Activated T-cell treated with anti-CD3 and anti-CD28 coated beads for 24 hours (primary cell): ENCODE measurements at regions not wholly inside any gene's neighbourhood (a gene's known extent, or its start where the extent isn't known, plus 50 kb on each side); places are given as distances from the start of the nearest gene placed in this dataset.

Experiments
- DNase-seq: peaks from one replicate; pipeline ENCODE4 v3.0.0-alpha.2; 2020; ENCODE audit warnings: low read depth

GRCh38 chr7:159263430-159263829 lies 118.8 kb upstream of the VIPR2 start:
- DNase-seq, result no peak

- no peak for DNase-seq
These were observed 109.0 kb upstream of the VIPR2 start for GRCh38 chr7:159253657-159254056.

GRCh38 chr7:159250471-159250870 lies 105.8 kb upstream of the VIPR2 start:
- DNase-seq, result no peak

- no peak for DNase-seq
These were observed 105.0 kb upstream of the VIPR2 start for GRCh38 chr7:159249671-159250070.

- no peak for DNase-seq
These were observed 103.2 kb upstream of the VIPR2 start for GRCh38 chr7:159247910-159248309.

- no peak for DNase-seq
These were observed 102.2 kb upstream of the VIPR2 start for GRCh38 chr7:159246702-159247480.

- DNase-seq, result no peak
These were observed 96.3 kb upstream of the VIPR2 start for GRCh38 chr7:159240962-159241361.

GRCh38 chr7:159239028-159239427 lies 94.4 kb upstream of the VIPR2 start:
- DNase-seq, result no peak

GRCh38 chr7:159238541-159238940 lies 93.9 kb upstream of the VIPR2 start:
- no peak for DNase-seq

GRCh38 chr7:159237022-159237653 lies 92.5 kb upstream of the VIPR2 start:
- DNase-seq, result no peak

GRCh38 chr7:159231017-159231416 lies 86.3 kb upstream of the VIPR2 start:
- no peak for DNase-seq

- no peak for DNase-seq
These were observed 85.2 kb upstream of the VIPR2 start for GRCh38 chr7:159229683-159230475.

GRCh38 chr7:159227433-159227832 lies 82.8 kb upstream of the VIPR2 start:
- no peak for DNase-seq

- DNase-seq, result no peak
These were observed 81.5 kb upstream of the VIPR2 start for GRCh38 chr7:159226011-159226702.

- no peak for DNase-seq
These were observed 73.9 kb upstream of the VIPR2 start for GRCh38 chr7:159218607-159219006.

- no peak for DNase-seq
These were observed 73.5 kb upstream of the VIPR2 start for GRCh38 chr7:159218170-159218569.

GRCh38 chr7:159215076-159215475 lies 70.4 kb upstream of the VIPR2 start:
- no peak for DNase-seq

- DNase-seq, result no peak
These were observed 68.6 kb upstream of the VIPR2 start for GRCh38 chr7:159213253-159213652.

- no peak for DNase-seq
These were observed 67.6 kb upstream of the VIPR2 start for GRCh38 chr7:159212226-159212625.

- no peak for DNase-seq
These were observed 67.0 kb upstream of the VIPR2 start for GRCh38 chr7:159211540-159212182.

- no peak for DNase-seq
These were observed 66.0 kb upstream of the VIPR2 start for GRCh38 chr7:159210581-159211235.
